Left ventricle myocardium inferior (tissue), 1 donor: ENCODE measurements at regions not wholly inside any gene's neighbourhood (a gene's known extent, or its start where the extent isn't known, plus 50 kb on each side); places are given as distances from the start of the nearest gene placed in this dataset.

Experiments used
- DNase-seq: peaks from one replicate; pipeline ENCODE4 v3.0.0-alpha.2; 2020
- H3K27ac ChIP-seq: fragments of 200-600 bp; replicated peaks from 2 replicates; pipeline ENCODE4 v1.8.0; 2021
- H3K27me3 ChIP-seq: fragments of 200-600 bp; 2 replicates; pipeline ENCODE4 v1.8.0; 2021; ENCODE audit warnings: low read depth
- H3K36me3 ChIP-seq: fragments of 200-600 bp; 2 replicates; pipeline ENCODE4 v1.8.0; 2021
- H3K4me1 ChIP-seq: fragments of 200-600 bp; 2 replicates; pipeline ENCODE4 v1.8.0; 2021
- H3K4me3 ChIP-seq: fragments of 200-600 bp; 2 replicates; pipeline ENCODE4 v1.8.0; 2021; ENCODE audit warnings: mild to moderate bottlenecking, moderate library complexity
- H3K9me3 ChIP-seq: fragments of 200-600 bp; replicated peaks from 2 replicates; pipeline ENCODE4 v1.8.0; 2021
- CTCF ChIP-seq: fragments of 200-600 bp; IDR thresholded peaks from 2 replicates; pipeline ENCODE4 v1.8.0; 2021; ENCODE audit warnings: antibody characterized with exemption, mild to moderate bottlenecking, borderline replicate concordance
- intact Hi-C: fragments of 100-400 bp; cut with micrococcal nuclease; formaldehyde crosslinking; loops from one replicate; pipeline ENCODE4 v1.11.0; 2022
- donor health status: DM: no; HTN: yes; CAD: no; lungs with severe emphysema.

DNA sequence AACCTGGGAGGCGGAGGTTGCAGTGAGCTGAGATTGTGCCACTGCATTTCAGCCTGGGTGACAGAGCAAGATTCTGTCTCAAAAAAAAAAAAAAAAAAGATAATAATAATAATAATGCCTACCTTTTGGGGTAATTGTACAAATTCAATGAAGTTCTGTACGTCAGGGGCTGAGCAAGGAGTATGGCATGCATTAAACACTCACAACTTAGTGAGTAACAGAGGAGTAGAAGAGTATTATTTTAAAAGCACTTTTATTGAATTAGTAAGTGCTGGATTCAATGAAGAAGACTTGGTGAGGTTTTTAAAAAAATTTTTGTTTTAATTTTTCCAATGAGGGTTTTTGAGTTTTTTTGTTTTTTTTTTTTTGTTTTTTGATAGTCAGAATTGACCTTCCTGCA is 783.6 kb upstream of the TBX3 start:
- intact Hi-C loops: no loop called here
- no peak for DNase-seq

DNA sequence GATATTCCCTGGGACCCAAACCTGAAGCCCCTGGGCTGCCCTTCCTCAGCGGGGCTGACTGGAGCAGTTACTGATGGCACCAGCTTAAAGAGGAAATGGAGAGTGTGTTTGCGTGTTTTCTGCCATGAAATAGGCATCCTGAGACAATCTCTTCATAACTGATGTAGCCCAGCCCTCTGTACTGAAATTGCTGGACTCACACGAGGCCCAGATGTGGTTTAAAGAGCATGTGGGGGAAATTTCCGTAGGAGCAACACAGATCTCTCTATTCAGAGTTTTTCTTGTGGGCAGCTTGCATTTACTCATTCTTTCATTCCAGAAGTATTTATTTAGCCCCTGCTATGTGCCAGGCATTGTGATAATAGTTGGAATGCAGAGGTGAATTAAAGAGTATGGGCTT is 782.1 kb upstream of the TBX3 start:
- H3K9me3 ChIP-seq: peaks cover 13% of the 10 kb centered on the region
- no peak for TF ChIP-seq CTCF
- intact Hi-C loops: no loop called here

More for the DNA sequence above, 783.6 kb upstream of the TBX3 start:
- TF ChIP-seq CTCF: no peak
- Histone ChIP-seq H3K4me1 (no peaks in the 10 kb centered on the region), H3K27ac (no peak overlapping the region), H3K36me3 (no peaks in the 10 kb centered on the region), H3K4me3 (no peak overlapping the region), H3K9me3 (no peaks in the 10 kb centered on the region), H3K27me3 (peaks cover 17% of the 10 kb centered on the region)

GRCh38 chr12:115464661-115465060 is 780.7 kb upstream of the TBX3 start:
- intact Hi-C loops: no loop called here
- H3K4me1 ChIP-seq: no peaks in the 10 kb centered on the region
- no peak overlapping the region for H3K27ac ChIP-seq
- H3K27me3 ChIP-seq: peaks cover 7% of the 10 kb centered on the region
- TF ChIP-seq CTCF: no peak
- peaks cover 17% of the 10 kb centered on the region for H3K9me3 ChIP-seq
- H3K4me3 ChIP-seq: no peak overlapping the region
- no peak for DNase-seq
- H3K36me3 ChIP-seq: no peaks in the 10 kb centered on the region

More for the DNA sequence above, 782.1 kb upstream of the TBX3 start:
- H3K4me3 ChIP-seq: no peak overlapping the region
- no peaks in the 10 kb centered on the region for H3K4me1 ChIP-seq
- H3K27ac ChIP-seq: no peak overlapping the region
- peaks cover 16% of the 10 kb centered on the region for H3K27me3 ChIP-seq
- H3K36me3 ChIP-seq: no peaks in the 10 kb centered on the region
- DNase-seq: no peak

DNA sequence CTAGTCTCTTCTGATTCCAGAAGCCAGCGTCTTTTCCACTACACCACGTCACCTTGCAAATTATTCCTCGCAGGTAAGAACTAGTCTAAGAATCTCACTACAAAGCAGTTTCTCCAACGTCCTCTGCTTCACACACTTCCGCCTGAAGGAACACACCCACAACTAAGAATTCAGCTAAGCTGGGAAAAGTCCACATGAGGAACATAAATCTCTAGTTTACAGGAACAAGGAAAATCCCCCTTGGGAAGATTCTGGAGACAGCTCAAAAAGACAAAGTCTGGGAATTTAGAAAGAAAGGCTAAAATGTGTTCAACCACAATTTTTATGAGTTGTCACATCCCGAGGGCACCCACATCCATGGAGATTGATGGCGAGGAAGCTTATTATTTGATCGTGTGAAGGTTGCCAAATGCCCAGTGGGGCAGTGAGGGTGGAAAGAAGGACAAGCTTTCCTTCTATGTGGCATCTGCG is 780.2 kb upstream of the TBX3 start:
- intact Hi-C loops: no loop called here
- no peak for DNase-seq
- no peaks in the 10 kb centered on the region for H3K4me1 ChIP-seq
- no peaks in the 10 kb centered on the region for H3K36me3 ChIP-seq
- peaks cover 17% of the 10 kb centered on the region for H3K9me3 ChIP-seq
- no peak overlapping the region for H3K27ac ChIP-seq
- TF ChIP-seq CTCF: no peak
- peaks cover 7% of the 10 kb centered on the region for H3K27me3 ChIP-seq
- H3K4me3 ChIP-seq: no peak overlapping the region

GRCh38 chr12:115461401-115461800 is 777.4 kb upstream of the TBX3 start:
- Histone ChIP-seq H3K27me3 (peaks cover 7% of the 10 kb centered on the region), H3K4me1 (no peaks in the 10 kb centered on the region), H3K4me3 (no peak overlapping the region), H3K27ac (no peak overlapping the region), H3K9me3 (peaks cover 17% of the 10 kb centered on the region), H3K36me3 (no peaks in the 10 kb centered on the region)
- no peak for DNase-seq
- TF ChIP-seq CTCF: no peak
- intact Hi-C loops: no loop called here

DNA sequence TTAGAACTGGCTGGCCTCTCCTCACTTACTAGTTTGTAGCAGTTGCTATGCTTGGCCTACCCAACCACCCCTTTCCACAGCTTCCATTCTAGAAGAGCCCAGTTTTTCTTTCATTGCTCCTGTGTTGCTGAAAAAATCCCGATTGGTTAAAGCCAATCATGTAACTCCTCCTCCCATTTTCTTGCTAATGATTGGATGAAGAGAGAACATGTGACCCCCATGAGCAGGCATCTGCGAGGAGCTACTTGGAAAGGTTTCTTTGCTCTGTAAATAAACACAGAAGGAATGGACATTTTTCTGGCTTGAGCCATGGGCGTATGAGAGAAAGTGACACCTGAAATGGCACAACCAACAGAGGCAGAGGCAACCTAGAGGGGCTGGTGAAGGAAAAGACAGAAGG is 773.8 kb upstream of the TBX3 start:
- no peaks in the 10 kb centered on the region for H3K36me3 ChIP-seq
- TF ChIP-seq CTCF: no peak
- H3K27me3 ChIP-seq: no peaks in the 10 kb centered on the region
- no peak overlapping the region for H3K27ac ChIP-seq
- intact Hi-C loops: no loop called here
- peaks cover 5% of the 10 kb centered on the region for H3K4me1 ChIP-seq
- H3K4me3 ChIP-seq: no peak overlapping the region
- peaks cover 17% of the 10 kb centered on the region for H3K9me3 ChIP-seq
- DNase-seq: no peak
